HG03039 (cell line): ENCODE measurements at regions not wholly inside any gene's neighbourhood (a gene's known extent, or its start where the extent isn't known, plus 50 kb on each side); places are given as distances from the start of the nearest gene placed in this dataset.
"Not testable (repeated sequence)": the region's sequence is repeated elsewhere in the genome, so short reads cannot be mapped to it uniquely, and the experiment has no call there.

ENCODE experiments used
- ATAC-seq: cut with Tn5 transposase; IDR thresholded peaks from one replicate; pipeline ENCODE4 v1.9.1; 2021; ENCODE audit warnings: mild to moderate bottlenecking, moderate library complexity; ENCODE audit not compliant: unreplicated experiment

DNA sequence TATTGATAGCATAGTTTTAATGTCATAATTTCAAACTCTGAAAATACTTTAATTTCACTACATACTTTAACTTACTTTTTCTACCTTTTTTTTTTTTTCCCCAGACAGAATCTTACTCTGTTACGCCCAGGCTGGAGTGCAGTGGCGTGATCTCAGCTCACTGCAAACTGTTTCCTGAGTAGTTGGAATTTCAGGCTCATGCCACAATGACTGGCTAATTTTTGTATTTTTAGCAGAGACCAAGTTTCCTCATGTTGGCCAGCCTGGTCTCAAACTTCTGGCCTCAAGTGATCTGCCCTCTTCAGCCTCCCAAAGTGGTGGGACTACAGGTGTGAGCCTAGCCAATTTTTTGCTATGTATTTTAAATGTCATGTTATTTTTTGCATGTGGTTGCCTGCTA lies 741.6 kb downstream of the TRAM1L1 start:
- ATAC-seq: no peak

DNA sequence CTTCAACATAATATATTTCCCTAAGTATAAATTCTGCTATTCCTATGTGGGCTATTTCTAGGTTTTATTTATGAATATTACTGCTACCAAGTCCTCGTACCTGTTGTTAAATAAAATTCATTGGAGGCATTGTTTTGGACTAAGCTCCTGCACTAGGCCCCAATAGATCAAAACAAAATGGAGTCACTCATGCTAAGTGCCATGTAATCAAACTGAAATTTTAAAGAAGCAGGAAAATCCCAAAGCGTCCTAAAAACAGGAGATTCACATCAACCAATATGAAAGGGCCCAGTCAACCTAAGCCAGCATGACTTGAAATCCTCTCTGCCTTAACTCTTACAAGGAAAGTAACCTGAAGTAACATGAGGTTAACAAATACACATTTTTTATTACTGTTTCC lies 743.2 kb downstream of the TRAM1L1 start:
- no peak for ATAC-seq

DNA sequence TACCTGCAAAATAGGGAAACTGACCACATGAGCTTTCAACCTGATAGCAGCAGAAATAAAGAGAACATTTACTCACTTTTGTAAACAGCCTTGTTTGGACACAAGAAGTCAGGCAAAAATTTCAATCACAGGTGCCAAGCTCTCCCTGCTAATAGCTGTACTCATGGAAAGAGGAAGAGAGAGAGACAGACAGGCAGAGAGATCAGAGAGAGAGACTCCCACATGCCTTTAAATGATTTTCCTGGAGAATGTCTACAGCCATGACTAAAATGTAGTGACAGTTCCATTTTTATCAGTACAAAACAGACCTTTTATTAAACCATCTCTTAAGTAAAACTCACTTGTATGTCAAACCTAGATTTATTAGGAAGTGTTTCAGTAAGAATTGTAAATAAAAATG lies 752.9 kb downstream of the TRAM1L1 start:
- no peak for ATAC-seq

DNA sequence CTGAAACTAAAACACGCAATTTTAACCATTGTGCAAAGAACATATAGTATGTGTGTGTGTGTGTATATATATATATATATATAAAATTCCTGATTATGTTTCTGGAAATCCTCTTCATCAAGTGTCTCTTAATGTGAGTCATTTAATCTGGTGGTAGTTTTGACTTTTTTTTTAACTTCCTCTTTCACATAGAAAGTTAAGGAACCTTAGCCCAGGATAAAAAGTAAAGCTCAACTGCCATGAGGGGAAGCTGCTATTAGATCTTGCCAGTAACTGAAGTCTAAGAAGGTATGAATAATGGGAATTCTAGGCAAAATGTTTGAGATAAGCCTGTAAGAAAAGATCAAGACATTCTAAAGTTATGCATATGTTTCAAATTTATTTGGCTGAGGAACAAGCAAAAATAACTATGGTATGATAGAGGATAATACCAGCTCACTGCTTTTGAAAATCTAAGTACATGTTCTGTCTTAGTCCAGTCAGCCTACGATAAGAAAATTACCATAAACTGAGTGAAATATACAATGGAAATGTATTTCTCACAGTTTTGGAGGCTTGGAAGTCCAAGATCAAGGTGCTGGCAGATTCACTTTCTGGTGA lies 757.0 kb downstream of the TRAM1L1 start:
- ATAC-seq: no peak

DNA sequence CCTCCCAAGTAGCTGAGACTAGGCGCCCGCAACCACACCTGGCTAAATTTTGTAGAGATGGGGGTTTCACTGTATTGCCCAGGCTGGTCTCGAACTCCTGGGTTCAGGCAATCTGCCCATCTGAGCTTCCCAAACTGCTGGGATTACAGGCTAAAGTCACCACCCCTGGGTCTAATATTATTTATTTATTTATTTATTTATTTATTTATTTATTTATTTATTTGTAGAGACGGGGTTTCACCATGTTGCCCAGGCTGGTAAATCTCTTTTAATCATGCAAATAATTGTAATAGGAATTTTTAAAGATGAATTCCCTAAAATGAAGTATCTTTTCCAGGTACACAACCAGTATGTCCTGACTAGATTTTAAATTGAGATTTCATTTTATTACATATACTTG lies 761.8 kb downstream of the TRAM1L1 start:
- no peak for ATAC-seq

DNA sequence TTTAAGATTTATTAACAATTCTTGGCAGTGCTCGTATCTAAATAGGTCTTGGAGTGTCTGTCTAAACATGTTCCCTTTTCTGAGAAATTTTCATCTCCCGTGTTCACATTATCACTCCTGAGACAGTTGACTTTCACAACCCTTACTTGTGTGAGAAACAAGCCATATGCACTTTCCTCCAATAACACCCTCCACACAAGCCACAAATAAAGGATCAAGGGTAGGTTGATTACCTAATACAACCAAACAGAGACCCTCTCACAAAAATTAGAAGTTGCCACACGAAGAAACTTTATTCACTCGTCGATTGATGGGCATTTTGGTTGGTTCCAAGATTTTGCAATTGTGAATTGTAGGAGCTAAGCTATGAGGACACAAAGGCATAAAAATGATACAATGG lies 763.9 kb downstream of the TRAM1L1 start:
- ATAC-seq: no peak

DNA sequence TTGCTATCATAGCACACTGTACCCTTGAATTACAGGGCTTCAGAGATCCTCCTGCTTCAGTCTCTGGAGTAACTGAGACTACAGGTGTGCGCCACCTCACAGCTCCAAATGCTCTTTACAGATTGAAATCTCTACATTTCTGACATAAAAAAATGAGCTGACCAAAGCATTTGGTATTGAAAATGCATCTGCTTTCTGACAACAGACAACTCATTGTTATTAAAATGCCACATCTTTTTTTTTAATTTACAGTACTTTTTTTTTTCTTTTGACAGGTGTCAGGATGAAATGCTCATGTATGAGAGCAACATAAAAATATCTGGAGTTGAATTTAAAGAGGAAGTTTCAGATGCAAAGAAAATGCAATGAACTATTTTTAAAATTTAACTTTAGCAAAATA lies 764.5 kb downstream of the TRAM1L1 start:
- ATAC-seq: no peak

DNA sequence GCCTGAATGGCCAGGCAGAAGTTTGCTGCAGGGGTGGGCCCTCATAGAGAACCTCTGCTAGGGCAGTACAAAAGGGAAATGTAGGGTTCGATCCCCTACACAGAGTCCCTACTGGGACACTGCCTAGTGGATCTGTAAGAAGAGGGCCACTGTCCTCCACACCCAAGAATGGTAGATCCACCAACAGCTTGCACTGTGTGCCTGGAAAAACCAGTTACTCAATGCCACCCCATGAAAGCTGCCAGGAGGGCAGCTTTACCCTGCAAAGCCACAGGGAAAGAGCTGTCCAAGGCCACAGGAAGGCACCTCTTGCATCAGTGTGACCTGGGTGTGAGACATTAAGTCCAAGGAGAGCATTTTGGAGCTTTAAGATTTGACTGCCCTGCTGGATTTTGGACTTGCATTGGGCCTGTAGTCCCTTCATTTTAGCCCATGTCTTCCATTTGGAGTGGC lies 781.6 kb downstream of the TRAM1L1 start:
- ATAC-seq: no peak

DNA sequence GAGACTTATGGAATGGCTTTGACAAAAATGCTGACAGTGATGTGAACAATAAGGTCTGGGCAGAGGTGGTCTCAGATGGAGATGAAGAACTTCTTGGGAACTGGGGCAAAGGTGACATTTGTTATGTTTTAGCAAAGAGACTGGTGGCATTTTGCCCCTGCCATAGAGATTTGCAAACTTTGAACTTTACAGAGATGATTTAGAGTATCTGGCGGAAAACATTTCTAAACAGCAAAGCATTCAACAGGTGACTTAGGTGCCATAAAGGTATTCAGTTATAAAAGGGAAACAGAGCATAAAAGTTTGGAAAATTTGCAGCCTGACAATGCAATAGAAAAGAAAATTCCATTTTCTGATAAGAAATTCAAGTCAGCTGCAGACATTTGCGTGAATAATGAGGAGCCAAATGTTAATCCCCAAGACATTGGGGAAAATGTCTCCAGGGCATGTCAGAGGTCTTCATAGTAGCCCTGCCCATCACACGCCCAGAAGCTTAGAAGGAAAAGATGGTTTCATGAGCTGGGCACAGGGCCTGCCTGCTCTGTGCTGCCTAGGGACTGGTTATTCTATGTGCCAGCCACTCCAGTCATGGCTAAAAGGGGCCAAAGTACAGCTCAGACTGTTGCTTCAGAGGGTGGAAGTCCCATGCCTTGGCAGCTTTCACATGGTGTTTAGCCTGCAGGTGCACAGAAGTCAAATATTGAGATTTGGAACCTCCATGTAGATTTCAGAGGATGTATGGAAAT lies 782.2 kb downstream of the TRAM1L1 start:
- no peak for ATAC-seq

DNA sequence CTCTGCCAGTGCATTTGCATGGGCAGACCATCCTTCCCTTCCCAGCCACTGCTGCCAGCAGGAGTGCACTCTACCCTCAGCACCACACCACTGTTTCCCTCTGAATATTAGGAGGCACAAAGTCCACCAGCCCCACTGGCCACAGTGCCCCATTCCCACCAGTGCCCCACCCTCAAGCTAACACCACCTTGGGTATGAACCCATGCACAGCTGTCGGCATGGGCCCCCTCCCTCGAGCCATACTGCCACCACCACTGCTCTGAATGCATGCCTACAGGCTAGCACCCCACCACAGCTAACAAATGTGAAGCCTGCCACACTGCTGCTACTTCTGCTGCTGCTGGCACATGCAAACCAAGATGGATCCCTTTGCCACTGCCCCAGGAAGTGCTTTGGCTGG lies 810.4 kb downstream of the TRAM1L1 start:
- ATAC-seq: no peak

DNA sequence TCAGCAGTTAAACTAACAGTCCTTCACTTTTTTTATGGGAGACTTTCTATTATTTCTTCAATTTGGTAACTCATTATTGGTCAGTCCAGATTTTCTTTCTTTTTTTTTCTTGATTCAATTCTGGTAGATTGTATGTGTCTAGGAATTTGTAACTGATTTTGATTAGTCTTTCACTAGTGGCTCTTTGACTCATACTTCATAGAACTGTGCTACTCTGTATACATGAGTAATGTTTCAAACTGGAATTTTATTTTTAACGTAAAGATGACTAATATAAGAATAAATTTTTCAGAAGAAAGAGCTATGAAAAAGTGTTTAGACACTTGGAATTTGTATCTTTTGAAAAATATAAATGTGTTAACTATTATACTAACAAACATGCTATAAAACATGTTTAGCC lies 813.0 kb downstream of the TRAM1L1 start:
- no peak for ATAC-seq

DNA sequence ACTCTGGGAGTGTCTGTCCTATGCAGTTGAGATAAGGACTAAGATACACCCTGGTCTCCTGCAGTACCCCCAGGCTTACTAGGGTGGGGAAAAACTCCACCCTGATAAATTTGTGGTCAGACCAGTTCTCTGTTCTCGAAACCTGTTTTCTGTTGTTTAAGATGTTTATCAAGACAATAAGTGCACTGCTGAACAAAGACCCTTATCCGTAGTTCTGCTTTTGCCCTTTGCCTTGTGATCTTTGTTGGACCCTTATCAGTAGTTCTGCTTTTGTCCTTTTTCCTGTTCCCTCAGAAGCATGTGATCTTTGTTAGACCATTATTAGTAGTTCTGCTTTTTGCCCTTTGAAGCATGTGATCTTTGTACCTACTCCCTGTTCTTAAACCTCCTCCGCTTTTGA lies 824.4 kb downstream of the TRAM1L1 start:
- ATAC-seq: not testable (repeated sequence)

DNA sequence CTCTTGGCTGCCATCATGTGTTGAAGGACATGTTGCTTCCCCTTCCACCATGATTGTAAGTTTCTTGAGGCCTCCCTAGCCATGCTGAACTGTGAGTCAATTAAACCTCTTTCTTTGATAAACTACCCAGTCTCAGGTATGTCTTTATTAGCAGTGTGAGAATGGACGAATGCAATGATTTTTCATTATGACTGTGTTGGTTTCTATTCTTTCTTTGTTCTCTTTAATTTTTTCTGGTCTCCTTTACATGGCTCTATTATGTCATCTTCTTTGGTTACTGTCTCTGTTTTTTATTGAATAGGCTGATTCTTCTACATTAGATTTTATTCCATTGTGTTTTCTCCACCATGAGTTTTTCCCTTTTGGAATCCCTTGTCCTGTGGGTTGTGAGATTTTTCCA lies 840.6 kb downstream of the TRAM1L1 start:
- no peak for ATAC-seq

DNA sequence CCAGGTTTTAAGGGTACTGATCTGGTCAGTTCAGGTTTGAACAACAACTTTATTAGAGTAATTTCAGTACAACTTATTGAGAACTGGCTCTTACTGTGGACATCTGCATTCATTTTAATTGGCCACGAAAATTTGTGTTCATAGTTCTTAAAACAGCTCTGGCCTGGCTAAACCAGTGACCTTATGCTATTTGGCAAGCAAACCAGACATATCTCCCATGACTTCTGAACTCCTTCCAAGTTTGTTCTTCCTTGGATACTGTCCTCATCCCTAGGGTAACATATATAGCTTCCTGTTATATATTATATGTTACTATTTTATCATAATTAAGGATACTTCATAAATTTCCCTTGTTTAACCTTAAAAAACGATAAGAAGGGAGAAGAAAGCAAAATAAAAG lies 841.9 kb downstream of the TRAM1L1 start:
- ATAC-seq: no peak

DNA sequence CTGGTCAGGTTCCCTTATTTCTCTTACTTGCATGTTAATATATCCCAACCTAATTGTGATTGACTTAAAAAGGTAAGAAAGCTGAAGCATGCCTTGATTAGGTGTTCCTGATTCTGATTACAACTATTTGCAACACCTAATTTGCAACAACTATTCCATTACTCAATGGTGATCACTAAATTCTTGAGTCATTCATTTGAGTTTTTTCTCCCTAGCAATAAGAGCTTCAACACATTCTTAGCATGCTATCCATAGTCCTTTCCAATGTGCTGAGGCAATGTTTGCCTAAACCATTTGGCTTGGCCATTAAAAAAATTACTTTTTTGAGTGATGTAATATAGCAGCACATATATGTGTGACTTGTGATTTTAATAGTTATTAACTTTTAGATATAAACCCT lies 851.4 kb downstream of the TRAM1L1 start:
- no peak for ATAC-seq

DNA sequence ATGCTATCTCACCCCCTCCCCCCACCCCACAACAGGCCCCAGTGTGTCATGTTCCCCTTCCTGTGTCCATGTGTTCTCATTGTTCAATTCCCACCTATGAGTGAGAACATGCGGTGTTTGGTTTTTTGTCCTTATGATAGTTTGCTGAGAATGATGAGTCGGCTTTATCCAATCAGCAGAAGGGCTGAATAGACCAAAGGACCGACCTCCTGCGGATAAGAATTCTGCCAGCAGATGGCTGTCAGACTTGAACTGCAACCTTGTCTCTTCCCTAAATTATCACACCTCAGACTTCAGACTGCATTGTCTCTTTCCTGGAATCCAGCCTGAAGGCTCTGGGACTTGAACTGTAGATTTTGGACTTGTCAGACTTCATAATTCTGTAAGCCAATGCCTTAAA lies 853.4 kb downstream of the TRAM1L1 start:
- not testable (repeated sequence) for ATAC-seq

DNA sequence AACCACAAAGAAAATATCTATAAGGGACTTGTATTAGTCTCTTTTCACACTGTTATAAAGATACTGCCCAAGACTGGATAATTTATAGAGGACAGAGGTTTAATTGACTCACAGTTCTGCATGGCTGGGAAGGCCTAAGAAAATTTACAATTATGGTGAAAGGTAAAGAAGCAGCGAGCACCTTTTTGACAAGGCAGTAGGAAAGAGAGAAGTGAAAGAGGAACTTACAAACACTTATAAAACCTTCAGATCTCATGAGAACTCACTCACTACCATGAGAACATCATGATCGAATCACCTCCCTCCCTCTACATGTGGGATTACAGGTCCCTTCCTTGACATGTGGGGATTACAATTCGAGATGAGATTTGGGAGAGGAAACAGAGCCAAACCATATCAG lies 856.0 kb downstream of the TRAM1L1 start:
- ATAC-seq: no peak

DNA sequence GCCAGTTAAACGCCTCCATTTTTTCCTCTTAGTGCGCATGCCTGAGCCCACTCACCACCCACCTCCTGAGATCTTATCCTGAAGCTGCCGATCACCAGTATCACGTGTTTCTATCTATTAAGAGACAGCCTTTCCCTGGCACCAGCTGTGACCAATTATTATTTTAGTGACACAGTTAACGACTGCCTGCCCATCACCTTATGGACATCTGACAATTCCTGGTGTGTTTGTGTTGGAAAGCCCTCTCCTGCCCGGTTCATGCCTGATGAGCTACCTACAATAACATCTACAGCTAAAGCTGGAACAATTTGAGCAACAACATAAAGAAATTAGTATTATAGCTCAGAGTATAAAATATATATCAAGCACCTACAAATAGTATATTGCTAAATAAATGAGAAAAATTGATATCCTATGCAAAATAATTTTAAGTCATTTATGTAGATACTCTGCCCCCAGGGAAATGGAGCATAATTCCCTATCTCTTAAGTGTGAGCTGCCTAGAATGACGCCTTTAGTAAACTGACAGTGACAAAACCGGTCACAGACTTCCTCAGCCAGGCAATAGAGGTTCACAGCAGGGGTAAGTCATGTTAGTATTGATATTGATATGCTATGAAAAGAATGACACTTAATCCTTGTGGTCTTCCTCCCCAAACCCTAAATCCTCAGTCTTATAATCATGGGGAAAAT lies 862.2 kb downstream of the TRAM1L1 start:
- ATAC-seq: no peak

DNA sequence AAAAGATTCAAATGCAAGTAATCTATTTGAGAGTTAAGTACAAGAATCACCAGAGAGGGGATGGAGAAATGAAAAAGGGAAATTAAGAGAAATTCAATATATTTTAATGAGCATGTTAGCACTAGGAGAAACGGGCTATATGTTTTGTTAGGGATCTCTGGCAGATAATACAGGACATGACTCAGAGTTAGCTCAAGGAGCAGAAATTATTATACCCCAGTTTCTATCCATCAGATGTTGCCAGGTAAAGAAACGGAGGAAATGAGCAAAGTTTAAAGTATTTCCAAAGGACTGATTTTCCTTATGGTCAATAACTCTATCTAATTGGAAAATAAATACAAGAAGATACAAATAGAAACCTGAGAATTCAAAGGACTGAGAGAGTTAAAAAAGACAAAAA lies 867.6 kb downstream of the TRAM1L1 start:
- ATAC-seq: no peak

DNA sequence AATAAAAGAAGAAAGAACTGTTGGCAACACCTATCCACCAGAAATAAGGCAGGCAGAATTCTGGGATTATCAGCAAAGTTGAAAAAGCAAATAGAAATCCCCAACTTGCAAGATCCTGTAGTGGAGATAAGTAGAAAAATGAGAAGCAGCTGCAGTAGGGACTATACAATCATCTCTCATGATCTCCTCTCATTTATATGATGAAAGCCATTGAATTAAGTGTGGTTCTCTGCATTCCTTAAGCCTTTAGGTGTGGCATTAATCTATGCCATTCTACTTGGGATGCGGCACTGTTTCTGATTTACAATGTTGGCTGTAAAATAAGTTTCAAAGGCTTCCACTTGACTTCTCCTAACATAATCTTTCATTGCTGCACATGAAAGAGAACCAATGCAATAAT lies 869.8 kb downstream of the TRAM1L1 start:
- no peak for ATAC-seq

DNA sequence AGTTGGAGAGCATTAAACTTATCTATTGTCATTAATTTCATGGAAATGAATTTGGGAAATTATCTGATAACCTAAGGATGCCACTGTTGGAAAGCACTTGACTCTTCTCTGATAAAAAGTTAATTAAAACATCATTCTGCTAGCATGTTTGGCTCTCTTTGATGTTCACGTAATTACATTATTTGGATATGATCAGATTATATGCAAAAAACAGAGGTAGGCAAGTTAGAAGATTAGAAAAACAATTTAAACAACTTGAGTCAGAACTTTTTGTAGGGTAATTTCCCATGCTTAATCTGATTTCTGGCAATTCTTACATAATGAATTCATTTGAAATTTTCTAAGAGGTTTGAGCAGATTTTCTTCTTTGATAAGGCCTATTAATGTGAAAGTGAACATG lies 882.9 kb downstream of the TRAM1L1 start:
- ATAC-seq: no peak

DNA sequence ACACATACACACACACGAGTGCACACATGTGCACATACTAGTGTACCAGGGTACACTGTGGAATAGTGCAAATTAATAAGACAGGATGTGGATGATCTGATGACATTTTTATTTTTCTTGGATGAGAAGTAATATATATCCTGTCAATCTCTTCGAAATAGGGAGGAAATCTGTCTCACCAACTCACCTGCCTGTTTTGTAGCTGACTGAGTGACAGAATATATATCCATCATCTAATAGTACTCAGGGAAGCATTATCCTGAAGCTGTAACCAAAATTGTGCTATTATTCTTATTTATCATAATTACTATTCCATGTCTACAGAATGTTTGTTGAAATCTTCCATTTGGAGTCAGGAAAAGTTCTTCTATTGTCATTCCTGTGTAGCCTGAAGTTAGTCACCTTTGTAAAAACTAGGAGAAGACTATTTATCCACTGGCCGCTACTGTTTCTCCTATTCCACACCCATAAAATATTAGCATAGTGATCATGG lies 888.0 kb downstream of the TRAM1L1 start:
- no peak for ATAC-seq
